HepG2 (cell line): ENCODE measurements at regions not wholly inside any gene's neighbourhood (a gene's known extent, or its start where the extent isn't known, plus 50 kb on each side); places are given as distances from the start of the nearest gene placed in this dataset.

Source experiments
- CREB3 ChIP-seq: sonication (generic); formaldehyde crosslinking; IDR thresholded peaks from 2 replicates; pipeline ENCODE4 v1.5.0; 2020; ENCODE audit warnings: missing genetic modification reagents
- HNF4G ChIP-seq, 2 experiments: sonication (generic) in 1 of 2; formaldehyde crosslinking in 1 of 2; IDR thresholded peaks; 2 replicates each; pipeline versions ENCODE4 v1.4.0 to v1.6.1; 2011 to 2020; ENCODE audit warnings: borderline replicate concordance in 2 of 2, low read depth in 2 of 2, mild to moderate bottlenecking in 2 of 2, low read length in 1 of 2, missing genetic modification reagents in 1 of 2, moderate library complexity in 1 of 2
- KDM2A ChIP-seq: sonication (generic); formaldehyde crosslinking; IDR thresholded peaks from 2 replicates; pipeline ENCODE4 v1.4.0; 2020; ENCODE audit warnings: low read depth, missing genetic modification reagents, borderline replicate concordance
- MXD1 ChIP-seq: sonication (generic); formaldehyde crosslinking; IDR thresholded peaks from 2 replicates; pipeline ENCODE4 v1.4.0; 2020; ENCODE audit warnings: mild to moderate bottlenecking, missing genetic modification reagents
- RFX1 ChIP-seq: fragments of 450-650 bp; IDR thresholded peaks from 2 replicates; pipeline ENCODE4 v1.6.1; 2017
- SP2 ChIP-seq: sonication (generic); formaldehyde crosslinking; IDR thresholded peaks from 2 replicates; pipeline ENCODE4 v1.5.1; 2020; ENCODE audit warnings: mild to moderate bottlenecking, missing genetic modification reagents
- TEF ChIP-seq: sonication (generic); formaldehyde crosslinking; IDR thresholded peaks from 2 replicates; pipeline ENCODE4 v1.5.0; 2020; ENCODE audit warnings: missing genetic modification reagents
- ZBTB14 ChIP-seq: sonication (generic); formaldehyde crosslinking; IDR thresholded peaks from 2 replicates; pipeline ENCODE4 v1.4.0; 2020; ENCODE audit warnings: missing genetic modification reagents
- ZNF333 ChIP-seq: sonication (generic); formaldehyde crosslinking; IDR thresholded peaks from 2 replicates; pipeline ENCODE4 v1.4.0; 2020; ENCODE audit warnings: mild to moderate bottlenecking, missing genetic modification reagents, borderline replicate concordance
- ZNF441 ChIP-seq: sonication (generic); formaldehyde crosslinking; IDR thresholded peaks from 2 replicates; pipeline ENCODE4 v1.7.0; 2021; ENCODE audit warnings: missing genetic modification reagents, borderline replicate concordance
- ZNF713 ChIP-seq: sonication (generic); formaldehyde crosslinking; IDR thresholded peaks from 2 replicates; pipeline ENCODE4 v1.4.0; 2020; ENCODE audit warnings: mild to moderate bottlenecking, missing genetic modification reagents

GRCh38 chr1:5351366-5351765 is 640.9 kb downstream of the NPHP4 start (continued):
- no peak for TF ChIP-seq CREB3 (CRISPR knock-in tag)
- no peak for TF ChIP-seq RFX1
- no peak for TF ChIP-seq HNF4G (IDR thresholded peaks at IDR 0.05; ENCODE audit: borderline replicate concordance, low read depth, low read length)
- no peak for TF ChIP-seq HNF4G (CRISPR knock-in tag; IDR thresholded peaks at IDR 0.05; ENCODE audit: borderline replicate concordance, low read depth)
- TF ChIP-seq KDM2A (CRISPR knock-in tag), result no peak
- TF ChIP-seq MXD1 (CRISPR knock-in tag), result no peak
- no peak for TF ChIP-seq SP2 (CRISPR knock-in tag)
- no peak for TF ChIP-seq ZNF441 (CRISPR knock-in tag)
- TF ChIP-seq ZNF333 (CRISPR knock-in tag), result no peak
- no peak for TF ChIP-seq ZNF713 (CRISPR knock-in tag)
- TF ChIP-seq TEF (CRISPR knock-in tag), result no peak
- TF ChIP-seq ZBTB14 (CRISPR knock-in tag), result no peak
